ENCODE measurements at regions not wholly inside any gene's neighbourhood (a gene's known extent, or its start where the extent isn't known, plus 50 kb on each side); places are given as distances from the start of the nearest gene placed in this dataset.

DNA sequence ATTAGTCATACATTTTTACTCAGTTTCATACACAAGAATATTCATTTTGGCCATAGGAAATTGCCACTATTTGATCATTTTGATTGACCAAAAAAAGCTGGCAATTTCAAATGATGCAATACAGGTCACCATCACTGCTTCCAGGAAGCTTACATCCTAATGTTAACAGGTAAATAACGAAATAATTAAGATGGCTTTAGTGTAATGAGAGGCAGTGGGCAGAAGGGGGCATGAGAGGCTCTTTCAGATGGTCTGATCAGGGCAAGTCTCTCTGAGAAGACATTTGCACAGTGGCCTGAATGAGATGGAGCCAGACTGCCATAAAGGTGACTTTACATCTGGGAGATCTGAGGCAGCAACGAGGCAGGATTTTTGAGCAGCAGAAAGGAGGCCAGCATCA lies 170.7 kb downstream of the SLIT2 start:
- Histone ChIP-seq H3K9me3 (no peaks in the 10 kb centered on the region), H3K27ac (no peak overlapping the region), H3K4me1 (peaks cover 0 to 11% (median 0%) of the 10 kb centered on the region in 9 donors), H3K4me3 (no peak overlapping the region), H3K27me3 (no peaks in the 10 kb centered on the region), H3K36me3 (no peaks in the 10 kb centered on the region)
- intact Hi-C loops (cut with DNase I) = loop anchor here in 7 of 10 donors (2.0 to 10.0 kb wide), 7 partner anchors 118 to 265 kb away; no protein-coding TSS in a partner anchor
- TF ChIP-seq, protein P1, sequence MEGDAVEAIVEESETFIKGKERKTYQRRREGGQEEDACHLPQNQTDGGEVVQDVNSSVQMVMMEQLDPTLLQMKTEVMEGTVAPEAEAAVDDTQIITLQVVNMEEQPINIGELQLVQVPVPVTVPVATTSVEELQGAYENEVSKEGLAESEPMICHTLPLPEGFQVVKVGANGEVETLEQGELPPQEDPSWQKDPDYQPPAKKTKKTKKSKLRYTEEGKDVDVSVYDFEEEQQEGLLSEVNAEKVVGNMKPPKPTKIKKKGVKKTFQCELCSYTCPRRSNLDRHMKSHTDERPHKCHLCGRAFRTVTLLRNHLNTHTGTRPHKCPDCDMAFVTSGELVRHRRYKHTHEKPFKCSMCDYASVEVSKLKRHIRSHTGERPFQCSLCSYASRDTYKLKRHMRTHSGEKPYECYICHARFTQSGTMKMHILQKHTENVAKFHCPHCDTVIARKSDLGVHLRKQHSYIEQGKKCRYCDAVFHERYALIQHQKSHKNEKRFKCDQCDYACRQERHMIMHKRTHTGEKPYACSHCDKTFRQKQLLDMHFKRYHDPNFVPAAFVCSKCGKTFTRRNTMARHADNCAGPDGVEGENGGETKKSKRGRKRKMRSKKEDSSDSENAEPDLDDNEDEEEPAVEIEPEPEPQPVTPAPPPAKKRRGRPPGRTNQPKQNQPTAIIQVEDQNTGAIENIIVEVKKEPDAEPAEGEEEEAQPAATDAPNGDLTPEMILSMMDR (IDR thresholded peaks at IDR 0.05) = peak in 8 of 9 donors; percentile 12 to 60 (median 43)
- ATAC-seq (peak in 4 of 8 donors; percentile 33 to 83 (median 62)), DNase-seq (peak in 1 of 2 donors; percentile 8)
- WGBS, 2 donors = 17 to 22% methylated on average over 2 of the region's 2 CpGs

DNA sequence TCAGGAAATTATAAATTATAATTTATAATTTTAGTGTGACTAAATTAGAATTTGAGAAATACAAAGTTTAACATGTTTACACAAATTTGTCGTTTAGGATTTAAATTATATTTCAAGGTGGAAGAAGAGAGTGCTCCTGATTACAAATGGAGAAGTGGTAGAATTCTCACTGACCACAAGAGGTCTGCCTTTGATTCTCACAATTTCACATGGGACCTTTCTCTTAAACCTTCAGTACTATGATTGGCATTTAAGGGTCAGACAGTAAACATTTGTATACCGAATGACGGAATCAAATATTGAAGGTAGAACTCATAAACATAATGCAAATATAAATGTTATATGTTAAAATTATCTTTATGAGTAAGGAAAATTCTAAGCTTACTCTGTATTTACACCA lies 171.7 kb downstream of the SLIT2 start:
- TF ChIP-seq, protein P1 (IDR thresholded peaks at IDR 0.05) = no peak
- WGBS, 2 donors = 95% methylated on average over 3 of the region's 3 CpGs
- no peak overlapping the region for H3K27ac ChIP-seq
- H3K36me3 ChIP-seq = no peaks in the 10 kb centered on the region
- DNase-seq (no peak), ATAC-seq (no peak)
- no peaks in the 10 kb centered on the region for H3K9me3 ChIP-seq
- intact Hi-C loops (cut with DNase I) = loop anchor here in 7 of 10 donors (2.0 to 10.0 kb wide), 7 partner anchors 119 to 264 kb away; no protein-coding TSS in a partner anchor
- no peaks in the 10 kb centered on the region for H3K27me3 ChIP-seq
- H3K4me1 ChIP-seq = peaks cover 0 to 8% (median 0%) of the 10 kb centered on the region in 9 donors
- H3K4me3 ChIP-seq = no peak overlapping the region

DNA sequence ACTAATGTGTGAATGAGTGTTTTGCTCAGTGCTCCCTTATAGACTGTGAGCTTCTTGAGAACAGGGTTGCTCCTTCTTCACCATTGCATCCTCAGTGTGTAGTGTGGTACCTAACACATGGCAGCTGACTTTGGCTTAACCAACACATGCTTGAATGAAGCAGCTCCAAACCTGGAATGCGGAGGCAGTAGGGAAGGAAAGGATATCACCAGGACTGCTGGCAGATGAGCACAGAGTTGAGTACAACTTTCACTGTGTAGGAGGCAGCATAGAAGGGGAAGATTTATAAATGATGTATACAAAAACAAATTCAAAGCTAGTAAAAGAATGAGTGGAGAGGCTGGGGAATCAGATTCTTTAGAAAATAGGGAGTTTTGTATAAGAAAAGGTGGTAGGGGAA lies 174.3 kb downstream of the SLIT2 start:
- no peak for ATAC-seq
- DNase-seq = no peak
- Histone ChIP-seq H3K4me1 (no peaks in the 10 kb centered on the region), H3K27me3 (no peaks in the 10 kb centered on the region), H3K9me3 (no peaks in the 10 kb centered on the region), H3K27ac (no peak overlapping the region), H3K4me3 (no peak overlapping the region), H3K36me3 (no peaks in the 10 kb centered on the region)
- intact Hi-C loops (cut with DNase I) = loop anchor here in 5 of 10 donors (2.0 to 10.0 kb wide), 4 partner anchors 61 to 259 kb away; no protein-coding TSS in a partner anchor
- TF ChIP-seq, protein P1 (IDR thresholded peaks at IDR 0.05) = no peak
- WGBS, 2 donors = 85 to 87% methylated on average over 1 of the region's 1 CpG

DNA sequence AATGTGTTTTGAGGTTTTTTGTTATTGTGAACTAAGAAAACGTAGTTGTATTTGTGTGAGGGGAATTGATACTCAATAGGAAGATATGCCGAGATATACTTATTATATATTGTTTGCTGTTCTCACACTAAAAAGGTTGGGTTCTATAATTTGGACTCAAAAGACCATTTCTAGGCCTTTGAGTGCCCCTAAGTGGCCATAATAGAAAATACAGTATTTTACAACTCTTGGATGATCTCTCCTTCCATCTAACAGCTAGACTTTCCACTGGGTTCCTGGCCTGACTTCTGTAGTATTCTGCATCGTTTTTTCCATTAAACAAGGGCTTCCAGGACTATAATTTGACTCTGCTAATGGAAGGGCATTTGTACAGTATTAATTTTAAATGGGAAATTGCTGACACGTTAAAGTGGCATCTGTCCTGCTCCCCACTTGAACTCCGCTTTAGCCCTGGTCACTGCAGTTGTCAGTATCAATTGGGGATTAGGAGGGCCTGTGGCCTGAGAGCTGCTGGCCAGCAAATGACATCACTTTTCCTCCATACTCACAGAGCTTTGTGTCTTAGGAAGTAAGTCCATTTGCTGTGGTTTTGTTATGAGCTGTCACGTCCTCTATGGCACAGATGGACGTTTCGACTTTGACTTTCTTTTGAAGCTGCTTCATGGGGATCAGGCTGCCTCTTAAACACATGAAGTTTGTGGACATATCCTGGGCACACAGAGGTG lies 176.9 kb downstream of the SLIT2 start:
- Histone ChIP-seq H3K36me3 (no peaks in the 10 kb centered on the region), H3K27ac (no peak overlapping the region), H3K9me3 (no peaks in the 10 kb centered on the region), H3K4me1 (no peaks in the 10 kb centered on the region), H3K4me3 (no peak overlapping the region), H3K27me3 (no peaks in the 10 kb centered on the region)
- DNase-seq (no peak), ATAC-seq (no peak)
- intact Hi-C loops (cut with DNase I) = loop anchor here in 4 of 10 donors (10.0 kb wide), 3 partner anchors 116 to 256 kb away; no protein-coding TSS in a partner anchor
- TF ChIP-seq, protein P1 (IDR thresholded peaks at IDR 0.05) = peak in 3 of 9 donors; percentile 11 to 31 (median 22)
- 78 to 79% methylated on average over 8 of the region's 8 CpGs for WGBS, 2 donors

Data from heart right ventricle (tissue), 16 donors.